ENCODE measurements at regions not wholly inside any gene's neighbourhood (a gene's known extent, or its start where the extent isn't known, plus 50 kb on each side); places are given as distances from the start of the nearest gene placed in this dataset.

DNA sequence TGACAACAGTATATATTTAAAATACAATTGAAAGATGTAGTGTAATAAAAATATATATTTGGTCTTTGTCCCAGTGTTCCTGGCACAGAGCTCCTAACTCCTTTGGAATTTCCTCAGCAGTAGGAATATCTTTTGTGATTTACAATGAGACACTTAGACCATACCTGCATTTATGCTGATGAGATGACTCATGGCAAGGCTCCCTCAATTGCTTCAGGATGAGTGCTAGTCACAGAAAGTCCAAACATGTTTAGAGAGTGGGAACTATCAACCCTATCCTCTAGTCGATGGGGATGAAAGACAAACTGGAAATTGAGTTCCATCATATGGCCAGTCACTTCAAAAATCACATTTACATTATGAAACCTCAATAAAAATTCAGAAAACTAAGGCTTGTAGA is 588.3 kb upstream of the LMCD1 start:
- DNase-seq (ENCODE audit: low read depth): no peak

DNA sequence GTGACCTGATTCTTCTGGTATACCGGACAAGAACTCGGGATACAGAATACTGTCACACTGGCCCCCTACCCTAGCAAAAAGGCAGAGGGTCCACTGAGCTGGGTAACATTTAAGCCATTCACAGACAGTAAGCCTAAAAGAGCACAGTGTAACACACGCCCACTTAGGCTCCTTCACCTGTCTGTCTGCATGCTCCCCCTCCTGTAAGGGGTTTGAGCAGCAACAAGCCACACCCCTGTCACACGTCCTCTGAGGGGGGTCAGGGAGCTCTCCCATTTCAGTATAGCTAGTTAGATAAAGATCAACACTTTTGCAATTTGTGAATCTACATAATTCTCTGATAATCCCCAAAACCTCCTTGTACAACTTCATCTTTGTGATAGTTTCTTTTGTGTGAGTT is 586.3 kb upstream of the LMCD1 start:
- DNase-seq (ENCODE audit: low read depth): no peak

DNA sequence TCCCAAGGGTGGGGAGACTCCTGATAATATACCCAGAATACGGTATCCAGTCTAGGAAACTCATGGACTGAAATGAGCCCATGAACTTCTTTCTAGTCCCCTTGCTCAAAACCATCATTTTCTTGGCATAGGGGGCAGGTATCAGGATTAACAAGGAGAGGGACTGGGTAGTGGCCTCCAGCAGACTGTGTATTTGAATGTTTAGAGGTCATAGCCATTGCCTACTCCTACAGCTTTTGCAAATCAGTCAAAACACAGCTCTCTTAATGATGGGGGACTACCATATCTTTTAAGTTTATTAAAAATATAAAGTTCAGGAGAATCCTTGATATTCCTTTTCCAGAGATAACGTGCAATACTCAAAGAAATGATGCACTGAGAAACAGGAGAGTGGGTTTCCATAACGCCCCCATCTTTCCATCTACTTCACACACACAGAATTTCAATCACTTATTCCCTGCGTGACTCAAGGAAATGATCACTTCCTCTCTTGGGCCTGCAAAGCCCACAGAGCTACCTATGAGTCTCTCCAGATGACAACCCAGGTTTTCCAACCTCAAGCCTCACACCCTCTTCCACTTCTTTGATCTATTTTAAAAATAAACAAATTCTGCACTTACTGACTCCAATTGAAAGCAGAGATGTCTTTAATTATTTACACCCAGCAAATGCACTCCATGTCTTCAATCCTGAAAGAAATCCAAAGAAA is 584.0 kb upstream of the LMCD1 start:
- DNase-seq (ENCODE audit: low read depth): no peak

DNA sequence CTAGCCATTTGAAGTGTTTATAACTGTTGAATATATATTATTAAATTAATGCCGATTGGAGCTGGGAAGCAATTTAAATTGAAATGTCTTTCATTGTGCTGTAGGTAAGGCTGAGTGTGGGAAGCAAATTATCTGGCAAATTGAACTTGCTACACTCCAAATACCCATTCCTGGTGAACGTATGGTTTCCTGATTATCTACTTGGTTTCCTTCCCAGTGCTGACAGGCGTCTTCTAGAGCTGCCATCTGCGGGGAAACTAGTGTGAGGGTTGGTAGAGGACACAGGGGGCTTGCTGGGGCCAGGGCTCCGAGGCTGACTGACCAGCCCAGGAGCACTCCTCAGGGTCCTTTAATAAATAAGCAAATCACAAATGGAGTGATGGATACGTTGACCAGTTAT is 581.4 kb upstream of the LMCD1 start:
- no peak for DNase-seq (ENCODE audit: low read depth)

DNA sequence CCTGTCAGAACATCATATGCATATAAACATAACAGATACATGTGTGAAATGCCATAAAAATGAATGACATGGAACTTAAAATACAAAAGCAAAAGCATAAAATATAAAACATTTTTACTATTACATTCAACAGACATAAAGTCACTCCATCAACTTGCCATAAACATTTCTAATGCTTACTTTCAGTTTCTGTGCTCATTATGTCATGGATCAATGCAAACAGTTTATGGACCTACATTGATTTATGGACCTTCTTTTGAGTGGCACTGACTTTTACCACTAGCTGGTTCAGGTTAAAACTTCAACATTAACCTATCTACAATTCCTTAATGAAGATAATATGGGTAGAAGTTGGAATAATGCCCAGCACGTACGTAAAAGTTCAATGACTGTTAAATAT is 577.4 kb upstream of the LMCD1 start:
- no peak for DNase-seq (ENCODE audit: low read depth)

DNA sequence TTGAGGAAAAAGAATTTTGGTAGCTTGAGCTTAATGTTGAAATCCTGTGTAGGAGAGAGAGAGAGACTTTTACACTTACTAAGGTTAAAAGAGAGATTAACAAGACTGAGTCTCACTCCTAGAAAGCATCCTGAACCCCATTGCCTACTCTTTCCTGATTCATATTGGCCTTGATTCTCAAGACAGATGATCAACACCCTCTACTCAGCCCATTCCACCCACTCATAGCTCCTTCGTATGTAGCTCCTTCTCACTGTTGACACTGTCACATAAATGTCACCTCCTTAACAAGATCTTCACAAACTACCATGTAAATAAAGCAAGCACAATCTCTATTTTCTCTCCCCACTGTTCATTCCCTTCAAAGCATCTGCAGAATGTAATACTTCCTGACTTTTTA is 574.6 kb upstream of the LMCD1 start:
- no peak for DNase-seq (ENCODE audit: low read depth)

DNA sequence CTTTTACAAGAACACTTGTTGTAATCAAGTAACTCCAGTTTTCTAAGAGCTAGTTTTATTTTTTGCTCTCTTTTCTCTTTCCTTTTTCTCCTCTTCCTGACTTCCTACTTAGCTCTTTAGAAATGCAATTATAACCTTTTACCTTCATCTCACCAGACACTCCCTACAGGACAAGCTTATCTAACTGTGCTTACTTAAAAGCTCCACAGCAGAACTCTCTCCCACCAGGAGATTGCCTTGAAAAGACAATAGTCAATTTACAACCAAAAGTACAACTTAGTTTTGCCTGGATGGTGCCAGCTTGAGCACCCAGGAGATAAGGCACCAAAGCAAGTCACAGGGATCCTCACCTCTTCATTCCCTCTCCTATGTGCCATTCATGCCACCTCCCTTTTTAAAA is 573.8 kb upstream of the LMCD1 start:
- no peak for DNase-seq (ENCODE audit: low read depth)

DNA sequence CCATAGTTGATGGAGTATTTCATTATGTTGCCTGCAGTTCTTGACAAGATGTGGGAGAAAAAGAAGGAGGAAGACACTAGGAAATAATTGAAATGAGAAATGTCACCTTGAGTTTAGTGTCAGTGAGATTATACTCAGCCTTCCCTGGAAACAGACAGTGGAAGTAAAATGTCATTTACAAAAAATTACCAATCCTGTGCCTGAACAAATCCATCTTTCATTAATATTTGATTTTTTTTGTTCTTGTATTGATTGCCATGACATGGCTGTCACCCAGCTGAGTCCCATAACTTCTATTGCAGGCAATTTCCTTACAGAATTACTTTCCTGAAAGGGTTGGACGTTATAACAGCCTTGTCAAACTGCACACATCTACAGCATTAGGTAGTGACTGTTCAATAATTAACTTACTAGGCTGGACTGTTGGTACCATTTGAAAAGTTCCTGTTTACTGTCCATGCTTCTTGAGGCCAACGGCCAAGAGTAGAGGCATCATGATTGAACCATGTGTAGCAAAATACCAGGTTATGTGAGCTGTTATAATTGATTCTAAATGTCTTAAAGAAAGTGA is 572.2 kb upstream of the LMCD1 start:
- DNase-seq (ENCODE audit: low read depth): no peak

DNA sequence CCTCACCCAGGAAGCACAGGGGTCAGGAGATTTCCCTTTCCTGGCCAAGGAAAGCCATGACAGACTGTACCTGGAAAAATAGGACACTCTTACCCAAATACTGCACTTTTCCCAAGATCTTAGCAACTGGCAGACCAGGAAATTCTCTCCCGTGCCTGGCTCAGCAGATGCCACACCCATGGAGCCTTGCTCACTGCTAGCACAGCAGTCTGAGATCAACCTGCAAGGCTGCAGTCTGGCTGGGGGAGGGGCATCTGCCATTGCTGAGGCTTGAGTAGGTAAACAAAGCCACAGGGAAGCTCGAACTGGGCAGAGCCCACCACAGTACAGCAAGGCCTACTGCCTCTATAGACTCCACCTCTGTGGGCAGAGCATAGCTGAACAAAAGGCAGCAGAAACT is 567.3 kb upstream of the LMCD1 start:
- DNase-seq (ENCODE audit: low read depth): no peak

DNA sequence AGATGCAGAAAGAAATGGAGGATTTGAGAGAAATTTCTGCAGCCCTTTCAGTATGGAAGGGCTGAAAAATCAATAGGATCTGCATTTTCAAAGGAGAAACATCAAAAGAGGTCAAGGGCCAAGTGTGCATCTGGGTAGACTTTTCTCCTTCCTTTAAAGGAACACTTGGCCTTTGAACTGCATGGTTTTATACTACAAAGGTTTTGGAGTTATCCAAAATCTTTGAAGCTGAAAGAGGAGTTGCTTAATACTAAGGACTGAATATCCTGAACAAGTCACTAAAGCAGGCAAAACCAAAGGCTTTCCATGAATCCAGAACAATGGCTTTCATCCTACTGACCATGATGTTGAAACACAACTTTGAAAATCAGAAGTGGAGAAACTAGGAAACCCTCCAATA is 553.7 kb upstream of the LMCD1 start:
- DNase-seq (ENCODE audit: low read depth): no peak

DNA sequence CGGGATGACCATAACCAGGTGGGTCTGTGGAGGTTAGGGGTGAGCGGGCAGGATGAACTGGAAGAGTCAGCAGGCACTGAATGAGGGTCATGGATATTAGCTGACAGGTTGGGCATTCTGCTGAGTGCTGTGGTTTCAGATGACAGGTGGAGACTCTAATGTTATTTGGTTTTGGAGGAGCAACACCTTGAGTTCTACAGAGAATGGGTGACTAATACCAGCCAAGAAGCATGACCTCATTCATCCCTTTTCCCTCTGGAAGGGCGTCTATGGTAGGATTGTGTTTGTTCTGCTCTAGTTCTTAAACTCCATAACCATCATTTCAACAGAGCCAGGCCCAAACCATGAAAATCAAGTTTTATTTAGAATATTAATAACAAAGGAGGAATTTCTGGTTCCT is 550.7 kb upstream of the LMCD1 start:
- DNase-seq (ENCODE audit: low read depth): no peak

DNA sequence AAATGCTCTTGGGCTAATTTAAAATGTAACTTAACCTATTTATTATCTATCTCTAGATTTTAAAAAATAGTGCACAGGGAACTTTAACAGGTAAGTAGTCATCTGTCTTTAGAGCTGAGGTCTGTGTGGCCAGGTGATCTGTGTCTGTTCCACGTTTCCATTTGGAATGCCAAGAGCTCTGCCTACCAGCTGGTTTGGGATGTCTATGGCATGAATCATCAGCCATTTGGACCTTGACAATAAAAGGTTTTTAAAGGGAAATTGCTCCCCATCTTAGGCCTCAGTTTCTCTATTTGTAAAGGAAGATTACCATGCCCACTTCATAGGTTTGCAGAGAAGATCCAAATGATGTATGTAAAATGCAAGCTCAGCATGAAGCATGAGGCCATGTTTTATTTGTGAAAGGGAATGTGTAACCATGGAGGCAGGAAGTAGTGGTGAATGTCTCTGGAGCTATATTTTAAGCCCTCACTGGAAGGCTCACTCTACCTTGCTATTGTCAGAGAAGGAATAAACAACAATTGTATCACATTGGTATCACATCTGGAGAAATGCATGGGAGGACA is 548.1 kb upstream of the LMCD1 start:
- no peak for DNase-seq (ENCODE audit: low read depth)

DNA sequence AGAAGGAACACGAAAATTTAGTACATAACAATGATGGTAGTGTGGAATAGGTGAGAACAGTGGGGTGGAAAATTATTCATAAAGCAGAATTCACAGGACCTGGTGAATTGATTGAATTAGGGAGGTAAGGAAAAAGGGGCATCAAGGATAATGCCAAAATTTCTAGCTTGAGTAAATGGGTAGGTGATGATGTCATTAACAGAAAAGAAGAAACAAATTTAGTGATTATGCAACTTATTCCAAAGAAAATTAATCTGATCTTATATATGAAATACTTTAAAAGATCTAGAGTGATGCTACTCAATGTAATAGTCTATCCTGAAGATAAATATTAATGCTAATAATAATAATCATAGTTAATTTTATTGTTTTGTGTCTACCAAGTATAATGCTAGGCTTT is 544.6 kb upstream of the LMCD1 start:
- DNase-seq (ENCODE audit: low read depth): no peak

DNA sequence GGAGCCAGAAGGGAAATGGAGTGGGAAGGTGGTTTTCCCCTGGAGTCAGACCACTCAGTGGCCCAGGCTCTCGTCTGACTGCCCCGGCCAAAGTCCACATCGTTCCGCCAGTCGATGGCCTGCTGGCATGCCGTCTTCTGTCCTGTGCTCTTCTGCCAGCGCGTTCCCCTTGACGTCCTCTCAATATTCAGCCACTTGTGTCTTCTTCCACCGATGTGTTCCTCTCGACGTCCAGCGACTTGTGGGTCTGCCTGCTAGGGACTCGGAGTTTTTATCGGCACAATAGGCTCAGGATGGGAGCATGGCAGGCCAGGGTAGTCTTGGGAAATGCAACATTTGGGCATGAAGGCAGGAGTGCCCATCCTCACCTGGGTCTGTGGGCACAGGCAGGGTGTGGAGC is 542.5 kb upstream of the LMCD1 start:
- no peak for DNase-seq (ENCODE audit: low read depth)

DNA sequence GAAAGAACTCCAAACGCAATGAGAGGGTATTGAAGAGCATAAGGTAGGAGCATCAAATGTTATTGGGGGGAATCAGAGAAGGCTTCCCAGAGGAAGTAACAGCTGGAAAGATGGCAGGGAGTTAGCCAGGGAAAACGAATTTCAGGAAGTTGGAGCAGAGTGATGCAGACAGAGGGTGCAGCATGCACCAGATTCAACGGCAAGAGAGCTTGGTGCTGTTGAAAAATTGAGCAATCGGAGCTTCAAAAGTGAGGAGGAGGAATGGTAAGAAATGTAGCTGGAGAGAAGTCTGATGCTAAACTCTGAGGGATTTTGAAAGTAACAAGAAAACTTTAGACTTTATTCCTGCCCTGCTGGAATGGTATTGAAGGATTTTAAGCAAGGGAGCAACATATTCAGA is 541.0 kb upstream of the LMCD1 start:
- no peak for DNase-seq (ENCODE audit: low read depth)

DNA sequence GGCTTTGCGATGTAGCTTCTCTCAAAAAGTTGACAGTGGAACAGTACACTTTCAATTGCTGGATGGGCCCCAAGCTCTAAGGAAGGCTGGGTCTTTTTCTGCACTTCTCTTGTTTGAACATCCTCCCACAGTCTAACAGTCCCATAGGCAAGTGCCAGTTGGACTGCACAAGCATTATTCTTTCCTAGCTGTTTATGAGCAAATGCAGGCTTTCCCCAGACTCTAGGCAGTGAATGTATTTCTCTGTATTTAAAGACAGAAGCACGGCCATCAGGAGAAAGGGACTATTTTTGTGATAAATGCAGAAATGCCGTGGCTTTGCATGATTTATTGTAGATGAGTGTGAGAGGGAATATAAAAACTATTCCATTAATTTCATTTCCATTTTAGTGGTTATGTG is 539.3 kb upstream of the LMCD1 start:
- DNase-seq (ENCODE audit: low read depth): no peak

DNA sequence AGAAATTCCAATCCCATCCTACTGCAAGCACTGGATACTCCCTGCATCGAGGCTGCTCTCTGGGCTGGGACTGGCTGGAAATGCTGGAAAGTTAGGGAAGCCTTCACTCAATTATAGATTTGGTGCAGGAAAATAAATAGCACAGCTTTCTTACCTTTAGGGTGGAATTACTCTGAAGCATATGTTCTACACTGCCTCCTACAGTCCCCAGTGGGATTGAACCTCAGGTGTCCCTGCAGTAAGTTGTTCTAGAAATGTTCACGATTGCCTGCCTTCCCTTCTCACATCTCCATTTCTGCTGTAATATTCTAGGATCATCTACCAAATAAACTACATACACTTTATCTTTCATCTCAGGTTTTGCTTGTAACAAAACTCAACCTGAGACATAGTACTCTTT is 536.7 kb upstream of the LMCD1 start:
- no peak for DNase-seq (ENCODE audit: low read depth)

DNA sequence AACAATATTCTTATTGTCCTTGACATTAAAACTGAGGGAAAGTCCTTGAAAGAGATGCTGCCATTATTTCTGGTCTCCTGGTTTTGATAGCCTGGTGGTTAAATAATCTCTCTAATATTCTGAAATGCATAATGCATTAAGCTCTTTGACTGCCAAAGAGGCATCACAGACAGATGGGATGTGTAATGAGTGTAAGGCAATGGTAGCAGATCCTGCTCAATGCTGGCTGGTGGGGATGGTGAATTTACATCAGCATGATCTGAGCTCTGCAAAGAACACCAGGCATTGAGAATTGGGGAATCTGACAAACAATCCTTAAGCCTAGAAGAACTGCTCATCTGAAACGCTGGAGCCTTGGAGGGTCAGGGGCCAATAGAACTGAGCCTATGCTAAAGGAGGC is 528.6 kb upstream of the LMCD1 start:
- DNase-seq (ENCODE audit: low read depth): no peak

DNA sequence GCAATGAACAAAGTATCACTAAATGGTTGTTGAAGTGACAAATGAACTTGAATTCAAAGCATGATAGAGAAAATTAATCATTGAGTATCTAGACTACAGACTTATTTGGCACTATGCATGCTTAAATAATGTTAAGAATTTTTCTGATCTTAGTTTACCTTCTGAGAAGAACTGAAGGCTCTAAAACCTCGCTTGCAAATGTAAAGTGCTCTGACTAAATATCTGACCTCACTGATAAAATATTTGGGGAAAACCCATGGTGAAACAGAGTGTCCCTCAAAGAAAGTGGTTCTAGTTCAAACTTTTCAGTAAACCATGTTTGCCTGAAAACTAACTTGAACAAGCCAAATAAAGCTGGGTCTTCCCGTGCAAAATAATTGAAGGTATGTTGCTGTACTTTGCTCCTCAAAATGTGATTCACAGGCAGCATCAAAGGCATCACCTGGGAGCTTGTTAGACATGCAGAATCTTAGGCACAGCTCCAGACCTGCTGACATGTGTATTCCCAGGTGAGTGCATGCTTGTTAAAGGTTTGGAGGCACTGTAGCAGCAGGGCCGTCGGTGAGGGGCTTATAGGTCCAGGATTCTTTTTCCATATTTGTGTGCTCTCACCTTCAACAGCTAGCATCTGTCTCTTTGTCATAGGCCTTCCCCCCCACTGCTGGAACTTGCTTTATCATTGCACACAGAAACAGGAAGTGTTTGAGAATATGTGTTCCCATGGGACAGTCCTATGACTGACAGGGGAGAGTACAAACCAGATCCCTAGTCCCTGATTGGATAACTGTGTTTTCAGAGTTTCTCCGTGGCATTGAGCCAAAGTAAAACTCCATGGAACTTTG is 524.2 kb upstream of the LMCD1 start:
- DNase-seq (ENCODE audit: low read depth): no peak

DNA sequence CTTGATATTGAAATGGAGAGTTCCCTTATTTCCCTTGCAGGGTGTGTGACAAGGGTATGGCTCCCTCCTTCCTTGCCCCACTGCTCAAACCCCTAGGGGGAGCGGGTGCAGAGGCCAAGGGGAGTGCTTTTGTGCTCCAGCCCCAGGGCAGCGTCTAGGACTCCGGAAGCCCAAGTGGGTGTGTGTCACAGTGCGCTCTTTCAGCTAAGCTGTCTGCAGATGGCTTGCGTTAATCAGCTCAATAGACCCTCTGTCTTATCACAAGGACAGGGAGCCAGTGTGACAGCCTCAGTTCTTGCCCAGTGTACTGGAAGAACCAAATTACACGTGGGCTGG is 523.6 kb upstream of the LMCD1 start:
- DNase-seq (ENCODE audit: low read depth): no peak

DNA sequence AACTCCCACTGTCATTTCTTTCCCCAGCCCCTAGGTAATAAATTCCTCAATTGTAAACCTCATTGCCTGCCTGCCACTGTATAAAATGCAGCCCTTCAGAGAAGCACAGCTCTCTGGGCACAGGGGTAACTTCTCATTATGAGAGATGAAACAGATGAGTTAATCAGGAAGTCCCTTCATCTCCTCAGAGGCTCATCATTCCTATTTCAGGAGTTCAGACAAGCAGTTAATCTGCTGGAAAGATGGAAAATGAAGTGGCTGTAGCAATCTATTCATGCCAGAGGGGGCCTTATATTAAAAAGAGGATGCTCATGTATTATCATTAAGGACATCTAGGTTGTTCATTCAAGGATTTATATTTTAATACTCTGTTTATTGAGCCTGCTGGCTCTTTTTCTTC is 519.5 kb upstream of the LMCD1 start:
- no peak for DNase-seq (ENCODE audit: low read depth)

DNA sequence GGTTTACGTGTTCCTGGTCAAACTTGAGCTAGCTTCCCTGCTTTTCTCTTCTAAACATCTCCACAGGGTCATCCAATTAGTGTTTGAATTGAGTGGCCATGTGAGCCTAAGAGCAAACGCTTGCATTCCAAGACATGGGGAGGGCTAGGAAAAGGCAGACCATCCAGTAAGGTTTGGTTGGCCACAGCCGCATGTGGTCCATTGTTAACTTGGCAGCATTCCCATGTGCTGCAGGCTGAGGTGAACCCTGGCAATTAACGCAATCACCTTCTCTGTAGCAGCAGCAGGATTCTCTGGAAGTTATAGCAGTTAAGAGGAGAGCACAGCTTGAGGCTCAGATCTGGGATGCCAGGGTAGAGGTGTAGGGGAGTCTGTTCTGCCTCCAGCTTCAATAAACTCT is 502.2 kb upstream of the LMCD1 start:
- no peak for DNase-seq (ENCODE audit: low read depth)

DNA sequence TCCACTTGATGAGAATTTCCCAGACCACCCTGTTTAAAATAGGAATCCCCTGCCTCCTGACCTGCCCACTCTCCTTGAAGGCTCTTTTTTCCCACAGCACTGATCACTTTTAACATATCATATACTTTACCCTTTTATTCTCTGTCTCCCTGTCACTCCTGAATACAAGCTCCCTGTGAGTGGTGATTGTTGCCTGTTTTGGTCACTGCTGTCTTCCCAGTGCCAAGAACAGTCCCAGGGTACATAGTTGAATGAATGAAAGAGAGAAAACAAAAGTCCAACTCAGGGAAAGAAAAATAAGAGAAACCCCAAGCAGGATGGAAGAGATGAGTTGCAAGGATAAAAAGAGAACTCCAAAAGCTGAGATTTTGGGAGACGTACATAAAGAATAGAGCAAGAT is 500.3 kb upstream of the LMCD1 start:
- no peak for DNase-seq (ENCODE audit: low read depth)

All from EH (cell line).